ENCODE measurements at regions not wholly inside any gene's neighbourhood (a gene's known extent, or its start where the extent isn't known, plus 50 kb on each side); places are given as distances from the start of the nearest gene placed in this dataset.

DNA sequence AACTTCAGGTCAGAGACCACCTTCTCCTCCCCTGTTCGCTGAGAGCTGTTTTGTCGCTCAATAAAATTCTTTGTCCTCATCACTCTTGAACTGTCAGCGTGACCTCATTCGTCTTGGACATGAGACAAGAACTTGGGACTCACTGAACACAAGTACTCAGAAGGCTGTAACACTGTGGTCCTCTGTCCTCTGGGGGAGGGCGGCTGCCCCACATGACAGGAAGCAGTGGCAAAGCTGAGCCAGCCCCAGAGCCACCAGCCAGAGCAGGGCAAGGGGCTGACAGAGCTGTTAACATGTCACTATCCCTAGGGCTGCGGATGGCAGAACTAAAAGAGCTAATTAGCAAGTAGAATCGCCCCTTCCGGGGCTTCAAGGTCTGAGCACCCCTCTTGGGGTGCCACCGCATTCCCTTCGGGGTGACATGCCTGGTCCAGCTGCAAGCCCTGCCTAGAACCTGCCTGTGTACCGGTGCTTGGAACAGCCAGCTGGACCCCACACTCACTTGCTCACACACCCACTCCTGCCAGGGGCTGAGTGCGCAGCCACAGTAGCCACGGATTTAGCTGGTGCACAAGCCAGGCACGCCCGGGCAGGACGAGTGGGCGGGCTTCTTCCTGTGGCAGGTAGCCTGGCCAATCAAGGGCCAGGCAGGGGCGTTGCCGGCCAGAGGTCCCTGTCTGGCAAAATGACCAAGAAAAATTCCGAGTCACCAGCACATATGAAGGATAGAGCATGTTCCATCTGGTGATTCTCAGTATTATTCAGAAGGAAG lies 648.6 kb upstream of the AGA start:
- no peak overlapping the region for H2AFZ ChIP-seq (ENCODE audit: low read length)
- H3K36me3 ChIP-seq (ENCODE audit: insufficient read depth, low read length), result no peaks in the 10 kb centered on the region
- no peaks in the 10 kb centered on the region for H3K27me3 ChIP-seq (ENCODE audit: low read length)
- no peak for DNase-seq
- no peaks in the 10 kb centered on the region for H3K4me1 ChIP-seq (ENCODE audit: low read length)
- no peak overlapping the region for H3K4me3 ChIP-seq (ENCODE audit: low read length)
- no peak overlapping the region for H3K4me2 ChIP-seq (ENCODE audit: low read depth, low read length, poor library complexity, severe bottlenecking)
- no peaks in the 10 kb centered on the region for H4K20me1 ChIP-seq (ENCODE audit: insufficient read depth, low read depth, low read length)
- no peaks in the 10 kb centered on the region for H3K79me2 ChIP-seq (ENCODE audit: low read length)
- H3K9ac ChIP-seq (ENCODE audit: low read length), result no peak overlapping the region
- no peak overlapping the region for H3K27ac ChIP-seq (ENCODE audit: low read length)
- H3K9me2 ChIP-seq (replicated peaks; ENCODE audit: insufficient read depth, low read length), result no peaks in the 10 kb centered on the region
- H3K9me3 ChIP-seq (ENCODE audit: low read length), result no peaks in the 10 kb centered on the region

DNA sequence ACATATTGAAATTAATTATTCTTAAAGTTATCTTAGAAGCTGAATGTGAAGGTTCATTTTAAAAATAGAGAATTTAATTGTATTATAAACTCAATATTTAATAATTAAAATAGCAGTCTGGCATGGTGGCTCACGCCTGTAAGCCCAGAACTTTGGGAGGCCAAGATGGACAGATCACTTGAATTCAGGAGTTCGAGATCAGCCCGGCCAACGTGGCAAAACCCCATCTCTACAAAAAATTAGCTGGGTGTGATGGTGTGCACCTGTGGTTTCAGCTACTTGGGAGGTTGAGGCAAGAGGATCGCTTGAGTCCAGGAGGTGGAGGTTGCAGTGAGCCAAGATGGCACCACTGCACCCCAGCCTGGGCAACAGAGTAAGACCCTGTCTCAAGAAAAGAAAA lies 659.9 kb upstream of the AGA start:
- H3K9me3 ChIP-seq (ENCODE audit: low read length), result no peaks in the 10 kb centered on the region
- no peak overlapping the region for H2AFZ ChIP-seq (ENCODE audit: low read length)
- H3K36me3 ChIP-seq (ENCODE audit: insufficient read depth, low read length), result no peaks in the 10 kb centered on the region
- no peak for DNase-seq
- H3K9ac ChIP-seq (ENCODE audit: low read length), result no peak overlapping the region
- no peak overlapping the region for H3K4me2 ChIP-seq (ENCODE audit: low read depth, low read length, poor library complexity, severe bottlenecking)
- no peaks in the 10 kb centered on the region for H4K20me1 ChIP-seq (ENCODE audit: insufficient read depth, low read depth, low read length)
- no peaks in the 10 kb centered on the region for H3K4me1 ChIP-seq (ENCODE audit: low read length)
- no peaks in the 10 kb centered on the region for H3K79me2 ChIP-seq (ENCODE audit: low read length)
- H3K27ac ChIP-seq (ENCODE audit: low read length), result no peak overlapping the region
- H3K9me2 ChIP-seq (replicated peaks; ENCODE audit: insufficient read depth, low read length), result no peaks in the 10 kb centered on the region
- no peaks in the 10 kb centered on the region for H3K27me3 ChIP-seq (ENCODE audit: low read length)
- no peak overlapping the region for H3K4me3 ChIP-seq (ENCODE audit: low read length)

DNA sequence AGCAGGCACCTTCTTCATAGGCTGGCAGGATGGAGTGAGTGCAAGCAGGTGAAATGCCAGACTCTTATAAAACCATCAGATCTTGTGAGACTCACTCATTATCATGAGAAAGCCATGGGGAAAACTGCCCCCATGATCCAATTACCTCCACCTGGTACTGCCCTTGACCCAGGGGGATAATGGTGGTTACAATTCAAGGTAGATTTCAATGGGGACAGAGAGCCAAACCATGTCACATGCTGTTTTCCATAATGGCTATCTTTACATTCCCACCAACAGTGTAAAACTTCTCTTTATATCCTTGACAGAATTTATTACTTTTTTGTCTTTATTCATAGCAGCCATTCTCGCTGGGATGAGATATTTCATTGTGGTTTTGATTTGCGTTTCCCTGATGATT lies 663.0 kb upstream of the AGA start:
- Histone ChIP-seq H3K4me3 (ENCODE audit: low read length) (no peak overlapping the region), H3K4me2 (ENCODE audit: low read depth, low read length, poor library complexity, severe bottlenecking) (no peak overlapping the region), H3K9ac (ENCODE audit: low read length) (no peak overlapping the region), H3K27ac (ENCODE audit: low read length) (no peak overlapping the region), H3K9me3 (ENCODE audit: low read length) (no peaks in the 10 kb centered on the region), H3K9me2 (replicated peaks; ENCODE audit: insufficient read depth, low read length) (no peaks in the 10 kb centered on the region), H4K20me1 (ENCODE audit: insufficient read depth, low read depth, low read length) (no peaks in the 10 kb centered on the region), H3K36me3 (ENCODE audit: insufficient read depth, low read length) (no peaks in the 10 kb centered on the region), H3K4me1 (ENCODE audit: low read length) (no peaks in the 10 kb centered on the region), H2AFZ (ENCODE audit: low read length) (no peak overlapping the region), H3K27me3 (ENCODE audit: low read length) (no peaks in the 10 kb centered on the region), H3K79me2 (ENCODE audit: low read length) (no peaks in the 10 kb centered on the region)
- no peak for DNase-seq

DNA sequence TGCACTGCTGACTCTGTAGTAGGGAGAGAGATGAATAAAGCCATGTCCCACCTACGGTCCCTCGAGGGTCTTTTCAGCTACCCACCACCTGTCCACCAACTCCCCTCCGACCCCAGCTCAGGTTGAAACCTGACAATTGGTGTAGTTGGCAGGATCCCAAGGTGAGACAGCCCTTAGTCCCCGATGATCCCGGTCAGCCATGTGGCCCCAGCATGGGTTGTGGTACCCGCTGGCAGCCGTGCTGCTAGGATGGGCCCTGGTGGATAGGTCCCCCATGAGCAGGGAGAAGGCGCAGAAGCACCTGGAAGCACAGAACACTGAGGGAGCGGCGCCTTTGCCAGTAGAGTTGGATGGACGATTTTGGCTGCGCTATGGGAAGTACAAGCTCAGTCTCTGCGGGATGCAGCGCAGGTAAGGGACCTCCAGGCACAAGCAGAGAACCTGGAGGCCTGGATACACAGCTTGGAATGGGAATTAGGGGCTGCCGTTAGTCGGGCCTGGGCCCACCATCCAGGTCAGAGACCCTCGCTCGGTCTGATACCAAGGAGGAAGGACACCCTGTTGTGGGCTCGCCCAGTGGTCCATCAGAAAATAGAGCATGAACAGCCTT lies 694.6 kb upstream of the AGA start:
- Histone ChIP-seq H3K27me3 (ENCODE audit: low read length) (no peaks in the 10 kb centered on the region), H2AFZ (ENCODE audit: low read length) (no peak overlapping the region), H3K4me1 (ENCODE audit: low read length) (no peaks in the 10 kb centered on the region), H3K79me2 (ENCODE audit: low read length) (no peaks in the 10 kb centered on the region), H3K9ac (ENCODE audit: low read length) (no peak overlapping the region), H3K9me2 (replicated peaks; ENCODE audit: insufficient read depth, low read length) (no peaks in the 10 kb centered on the region), H3K36me3 (ENCODE audit: insufficient read depth, low read length) (no peaks in the 10 kb centered on the region), H3K9me3 (ENCODE audit: low read length) (no peaks in the 10 kb centered on the region), H4K20me1 (ENCODE audit: insufficient read depth, low read depth, low read length) (no peaks in the 10 kb centered on the region), H3K4me2 (ENCODE audit: low read depth, low read length, poor library complexity, severe bottlenecking) (no peak overlapping the region), H3K4me3 (ENCODE audit: low read length) (no peak overlapping the region), H3K27ac (ENCODE audit: low read length) (no peak overlapping the region)
- DNase-seq, result no peak

DNA sequence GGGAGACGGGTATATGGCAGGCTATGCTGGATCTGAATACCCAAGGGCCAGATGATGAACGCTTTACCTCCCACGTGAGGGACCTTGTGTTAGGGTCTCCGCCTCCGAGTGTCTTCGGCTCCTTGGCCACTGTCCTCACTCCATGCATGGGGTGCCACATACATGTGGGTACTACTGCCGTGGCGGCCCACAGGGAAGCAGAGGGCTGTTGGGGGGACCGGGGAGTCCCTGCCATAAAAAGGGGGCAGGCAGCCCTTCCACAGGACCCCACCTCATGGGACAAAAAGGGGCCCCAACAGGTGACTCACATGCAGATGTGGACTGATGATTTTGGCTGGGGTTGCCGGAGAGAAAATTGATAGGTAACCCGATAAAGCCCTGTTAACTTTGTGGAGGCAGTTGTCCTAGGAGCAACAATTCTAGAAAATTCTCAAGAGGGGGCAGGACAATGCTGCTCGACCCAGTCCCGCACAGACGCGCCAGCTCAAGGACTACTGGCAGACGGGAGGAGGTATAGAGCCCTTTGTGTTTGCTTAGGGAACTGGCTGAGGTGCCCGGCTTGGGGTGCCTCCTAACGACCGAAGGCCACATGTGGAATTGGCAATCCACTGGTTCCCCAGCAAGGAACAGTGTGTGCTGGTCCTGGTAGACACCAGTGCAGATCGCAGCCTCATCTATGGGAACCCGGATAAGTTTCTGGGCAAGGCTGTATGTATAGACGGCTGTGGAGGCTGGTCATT lies 695.7 kb upstream of the AGA start:
- Histone ChIP-seq H3K4me3 (ENCODE audit: low read length) (no peak overlapping the region), H3K27ac (ENCODE audit: low read length) (no peak overlapping the region), H3K27me3 (ENCODE audit: low read length) (no peaks in the 10 kb centered on the region), H3K9me2 (replicated peaks; ENCODE audit: insufficient read depth, low read length) (no peaks in the 10 kb centered on the region), H2AFZ (ENCODE audit: low read length) (no peak overlapping the region), H4K20me1 (ENCODE audit: insufficient read depth, low read depth, low read length) (no peaks in the 10 kb centered on the region), H3K9ac (ENCODE audit: low read length) (no peak overlapping the region), H3K9me3 (ENCODE audit: low read length) (no peaks in the 10 kb centered on the region), H3K4me1 (ENCODE audit: low read length) (no peaks in the 10 kb centered on the region), H3K36me3 (ENCODE audit: insufficient read depth, low read length) (no peaks in the 10 kb centered on the region), H3K79me2 (ENCODE audit: low read length) (no peaks in the 10 kb centered on the region), H3K4me2 (ENCODE audit: low read depth, low read length, poor library complexity, severe bottlenecking) (no peak overlapping the region)
- DNase-seq, result no peak

DNA sequence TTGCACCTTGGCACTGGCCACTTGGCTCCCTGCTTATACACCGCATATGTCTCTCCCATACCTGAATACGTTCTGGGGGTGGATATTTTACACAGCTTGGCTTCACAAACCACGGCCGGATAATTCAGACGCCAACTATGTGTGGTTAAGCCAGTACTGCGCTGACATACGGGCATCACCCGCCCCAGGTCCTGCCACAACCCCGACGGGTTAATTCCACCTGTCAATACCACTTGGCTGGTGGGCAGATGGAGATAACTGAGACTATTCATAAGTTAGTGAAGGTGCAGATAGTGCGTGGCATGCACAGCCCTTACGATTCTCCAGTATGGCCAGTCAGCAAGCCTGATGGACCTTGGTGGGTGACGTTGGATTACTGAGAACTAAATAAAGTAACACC lies 696.3 kb upstream of the AGA start:
- no peaks in the 10 kb centered on the region for H3K9me3 ChIP-seq (ENCODE audit: low read length)
- H3K4me3 ChIP-seq (ENCODE audit: low read length), result no peak overlapping the region
- H3K4me2 ChIP-seq (ENCODE audit: low read depth, low read length, poor library complexity, severe bottlenecking), result no peak overlapping the region
- H4K20me1 ChIP-seq (ENCODE audit: insufficient read depth, low read depth, low read length), result no peaks in the 10 kb centered on the region
- H3K9ac ChIP-seq (ENCODE audit: low read length), result no peak overlapping the region
- H2AFZ ChIP-seq (ENCODE audit: low read length), result no peak overlapping the region
- H3K79me2 ChIP-seq (ENCODE audit: low read length), result no peaks in the 10 kb centered on the region
- no peaks in the 10 kb centered on the region for H3K9me2 ChIP-seq (replicated peaks; ENCODE audit: insufficient read depth, low read length)
- no peaks in the 10 kb centered on the region for H3K36me3 ChIP-seq (ENCODE audit: insufficient read depth, low read length)
- H3K27me3 ChIP-seq (ENCODE audit: low read length), result no peaks in the 10 kb centered on the region
- DNase-seq, result no peak
- H3K27ac ChIP-seq (ENCODE audit: low read length), result no peak overlapping the region
- H3K4me1 ChIP-seq (ENCODE audit: low read length), result no peaks in the 10 kb centered on the region

DNA sequence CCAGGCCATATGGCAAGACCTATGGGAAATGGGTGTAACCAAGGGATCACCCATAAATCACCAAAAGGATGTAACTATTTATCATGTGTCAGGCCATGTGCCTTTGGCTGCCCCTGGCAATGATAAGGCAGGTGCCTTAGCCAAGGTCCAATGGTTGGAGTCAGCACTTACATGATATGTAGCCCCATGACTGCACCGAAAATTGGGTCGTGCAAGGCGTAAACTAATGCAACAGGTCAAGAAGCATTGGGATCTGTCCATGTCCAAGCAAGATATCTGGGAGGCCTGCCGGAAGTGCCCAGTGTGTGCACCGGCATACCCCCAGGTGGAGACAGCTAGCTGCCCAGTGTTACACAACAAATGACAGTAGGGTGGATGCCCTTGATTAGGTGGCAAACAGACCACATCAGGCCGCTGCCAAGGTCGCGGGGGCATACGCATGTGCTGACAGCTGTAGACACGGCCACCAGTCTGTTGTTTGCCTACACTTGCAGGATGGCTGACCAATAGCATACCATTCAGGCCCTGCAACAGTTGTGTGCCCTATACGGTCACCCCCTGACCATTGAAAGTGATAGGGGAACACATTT lies 698.2 kb upstream of the AGA start:
- H3K36me3 ChIP-seq (ENCODE audit: insufficient read depth, low read length), result no peaks in the 10 kb centered on the region

DNA sequence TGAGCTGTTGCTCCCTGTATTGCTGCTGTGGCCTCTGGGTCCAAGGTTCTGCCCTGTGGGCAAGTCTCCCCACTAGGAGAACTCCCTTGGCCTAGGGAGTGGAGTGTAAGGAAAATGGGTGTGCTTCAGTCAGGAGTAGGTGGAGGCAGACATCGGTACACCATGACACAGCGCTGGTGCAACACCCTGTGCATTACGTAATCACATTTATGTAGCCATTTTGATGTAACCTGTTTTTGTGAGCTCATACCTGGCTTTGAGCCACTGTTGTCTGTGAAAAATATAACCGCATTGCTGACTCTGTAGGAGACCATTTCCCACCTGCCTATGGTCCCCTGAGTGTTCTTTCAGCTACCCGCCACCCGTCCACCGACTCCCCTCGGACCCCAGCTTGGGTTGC lies 700.5 kb upstream of the AGA start:
- H2AFZ ChIP-seq (ENCODE audit: low read length), result no peak overlapping the region
- no peaks in the 10 kb centered on the region for H3K79me2 ChIP-seq (ENCODE audit: low read length)
- H3K4me2 ChIP-seq (ENCODE audit: low read depth, low read length, poor library complexity, severe bottlenecking), result no peak overlapping the region
- no peaks in the 10 kb centered on the region for H3K4me1 ChIP-seq (ENCODE audit: low read length)
- no peaks in the 10 kb centered on the region for H3K9me3 ChIP-seq (ENCODE audit: low read length)
- no peak for DNase-seq
- H4K20me1 ChIP-seq (ENCODE audit: insufficient read depth, low read depth, low read length), result no peaks in the 10 kb centered on the region
- no peak overlapping the region for H3K27ac ChIP-seq (ENCODE audit: low read length)
- H3K36me3 ChIP-seq (ENCODE audit: insufficient read depth, low read length), result no peaks in the 10 kb centered on the region
- no peaks in the 10 kb centered on the region for H3K9me2 ChIP-seq (replicated peaks; ENCODE audit: insufficient read depth, low read length)
- H3K4me3 ChIP-seq (ENCODE audit: low read length), result no peak overlapping the region
- no peak overlapping the region for H3K9ac ChIP-seq (ENCODE audit: low read length)
- H3K27me3 ChIP-seq (ENCODE audit: low read length), result no peaks in the 10 kb centered on the region

More for the DNA sequence above, 698.2 kb upstream of the AGA start:
- Histone ChIP-seq H3K4me3 (ENCODE audit: low read length) (no peak overlapping the region), H3K9me3 (ENCODE audit: low read length) (no peaks in the 10 kb centered on the region), H4K20me1 (ENCODE audit: insufficient read depth, low read depth, low read length) (no peaks in the 10 kb centered on the region), H3K27me3 (ENCODE audit: low read length) (no peaks in the 10 kb centered on the region), H2AFZ (ENCODE audit: low read length) (no peak overlapping the region), H3K27ac (ENCODE audit: low read length) (no peak overlapping the region), H3K9me2 (replicated peaks; ENCODE audit: insufficient read depth, low read length) (no peaks in the 10 kb centered on the region), H3K9ac (ENCODE audit: low read length) (no peak overlapping the region), H3K4me2 (ENCODE audit: low read depth, low read length, poor library complexity, severe bottlenecking) (no peak overlapping the region), H3K4me1 (ENCODE audit: low read length) (no peaks in the 10 kb centered on the region), H3K79me2 (ENCODE audit: low read length) (no peaks in the 10 kb centered on the region)
- no peak for DNase-seq
